ENCODE measurements at regions not wholly inside any gene's neighbourhood (a gene's known extent, or its start where the extent isn't known, plus 50 kb on each side); places are given as distances from the start of the nearest gene placed in this dataset.

DNA sequence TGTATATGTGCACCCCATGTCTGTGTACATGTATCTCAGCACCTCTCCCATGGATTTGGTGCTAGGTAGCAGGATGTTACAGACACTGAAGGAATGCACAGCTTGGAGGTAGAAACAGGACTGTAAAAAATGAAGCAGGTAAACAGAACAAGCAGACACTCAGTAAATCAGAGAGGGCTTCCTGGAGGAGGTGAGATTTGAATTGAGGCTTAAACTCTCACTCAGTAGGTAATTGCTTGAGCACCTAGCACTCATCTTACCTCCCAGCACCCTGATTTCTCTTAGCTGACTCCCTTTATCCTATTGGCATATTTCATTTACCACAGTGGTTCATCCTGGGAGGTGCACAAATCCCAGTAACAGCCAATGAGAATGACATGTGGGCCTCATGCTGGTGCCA is 537.9 kb upstream of the RAB6C start:
- TF ChIP-seq, protein P1, sequence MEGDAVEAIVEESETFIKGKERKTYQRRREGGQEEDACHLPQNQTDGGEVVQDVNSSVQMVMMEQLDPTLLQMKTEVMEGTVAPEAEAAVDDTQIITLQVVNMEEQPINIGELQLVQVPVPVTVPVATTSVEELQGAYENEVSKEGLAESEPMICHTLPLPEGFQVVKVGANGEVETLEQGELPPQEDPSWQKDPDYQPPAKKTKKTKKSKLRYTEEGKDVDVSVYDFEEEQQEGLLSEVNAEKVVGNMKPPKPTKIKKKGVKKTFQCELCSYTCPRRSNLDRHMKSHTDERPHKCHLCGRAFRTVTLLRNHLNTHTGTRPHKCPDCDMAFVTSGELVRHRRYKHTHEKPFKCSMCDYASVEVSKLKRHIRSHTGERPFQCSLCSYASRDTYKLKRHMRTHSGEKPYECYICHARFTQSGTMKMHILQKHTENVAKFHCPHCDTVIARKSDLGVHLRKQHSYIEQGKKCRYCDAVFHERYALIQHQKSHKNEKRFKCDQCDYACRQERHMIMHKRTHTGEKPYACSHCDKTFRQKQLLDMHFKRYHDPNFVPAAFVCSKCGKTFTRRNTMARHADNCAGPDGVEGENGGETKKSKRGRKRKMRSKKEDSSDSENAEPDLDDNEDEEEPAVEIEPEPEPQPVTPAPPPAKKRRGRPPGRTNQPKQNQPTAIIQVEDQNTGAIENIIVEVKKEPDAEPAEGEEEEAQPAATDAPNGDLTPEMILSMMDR (IDR thresholded peaks at IDR 0.05; ENCODE audit: poor library complexity), result no peak
- TF ChIP-seq EZH2 (IDR thresholded peaks at IDR 0.05; ENCODE audit: borderline replicate concordance), result no peak
